K562 (cell line): ENCODE measurements at regions not wholly inside any gene's neighbourhood (a gene's known extent, or its start where the extent isn't known, plus 50 kb on each side); places are given as distances from the start of the nearest gene placed in this dataset.

Experiments used
- ADNP ChIP-seq: fragments of 200-800 bp; sonication (Bioruptor generic); IDR thresholded peaks from 2 replicates; pipeline ENCODE4 v1.6.1; 2016; ENCODE audit warnings: missing genetic modification characterization, missing compliant biosample characterization
- CTBP1 ChIP-seq: fragments of 450-650 bp; IDR thresholded peaks from 2 replicates; pipeline ENCODE4 v1.6.1; 2016; ENCODE audit warnings: borderline replicate concordance
- EHMT2 ChIP-seq: fragments of 450-650 bp; IDR thresholded peaks from 2 replicates; pipeline ENCODE4 v1.6.1; 2018; ENCODE audit warnings: antibody characterized with exemption
- FUS ChIP-seq: fragments of 200-400 bp; formaldehyde crosslinking; optimal IDR thresholded peaks from 2 replicates; pipeline ENCODE3; 2017; ENCODE audit warnings: low read depth, low read length
- MAFF ChIP-seq: IDR thresholded peaks from 2 replicates; pipeline ENCODE4 v1.6.1; 2012; ENCODE audit warnings: low read length, improper control_type of control experiment
- PHB ChIP-seq: fragments of 250-450 bp; sonication (Bioruptor Pico); IDR thresholded peaks from 2 replicates; pipeline ENCODE4 v1.5.0; 2021
- POLR2A ChIP-seq: fragments of 450-650 bp; conservative IDR thresholded peaks from 2 replicates; pipeline ENCODE4 v1.6.1; 2016
- POLR2AphosphoS5 ChIP-seq: IDR thresholded peaks from 2 replicates; pipeline ENCODE4 v1.6.1; 2011; ENCODE audit warnings: mild to moderate bottlenecking, low read depth, low read length, moderate library complexity; ENCODE audit not compliant: control insufficient read depth, insufficient read depth
- POLR2G ChIP-seq: fragments of 200-400 bp; formaldehyde crosslinking; IDR thresholded peaks from 2 replicates; pipeline ENCODE4 v1.6.1; 2017; ENCODE audit warnings: low read depth, mild to moderate bottlenecking, antibody characterized with exemption, low read length, moderate library complexity
- RBM15 ChIP-seq: fragments of 200-400 bp; formaldehyde crosslinking; IDR thresholded peaks from 2 replicates; pipeline ENCODE4 v1.6.1; 2018; ENCODE audit warnings: mild to moderate bottlenecking, low read length, moderate library complexity; ENCODE audit not compliant: insufficient read depth
- RNF2 ChIP-seq: sonication (generic); IDR thresholded peaks from 2 replicates; pipeline ENCODE4 v1.6.1; 2016
- SETDB1 ChIP-seq: IDR thresholded peaks from one replicate; pipeline ENCODE4 v1.6.1; 2012; ENCODE audit warnings: low read length, control low read depth, inconsistent platforms
- SRSF3 ChIP-seq: fragments of 200-400 bp; formaldehyde crosslinking; IDR thresholded peaks from 2 replicates; pipeline ENCODE4 v1.6.1; 2016; ENCODE audit warnings: mild to moderate bottlenecking, low read length, moderate library complexity; ENCODE audit not compliant: insufficient read depth
- TAF1 ChIP-seq: IDR thresholded peaks from 2 replicates; pipeline ENCODE4 v1.6.1; 2011; ENCODE audit warnings: mild to moderate bottlenecking, low read length, moderate library complexity; ENCODE audit not compliant: insufficient read depth, control insufficient read depth, severe bottlenecking; ENCODE audit errors: extremely low read depth
- ZNF23 ChIP-seq: fragments of 250-450 bp; sonication (Bioruptor Pico); IDR thresholded peaks from 2 replicates; pipeline ENCODE4 v1.4.0; 2020; ENCODE audit warnings: mild to moderate bottlenecking
- ZNF431 ChIP-seq: sonication (generic); formaldehyde crosslinking; IDR thresholded peaks from 2 replicates; pipeline ENCODE4 v1.8.0; 2022; ENCODE audit warnings: mild to moderate bottlenecking, missing genetic modification reagents
- TF ChIP-seq, protein P1 (sequence below): sonication (generic); formaldehyde crosslinking; IDR thresholded peaks from 2 replicates; pipeline ENCODE4 v1.8.0; 2022; ENCODE audit warnings: mild to moderate bottlenecking, low read depth, missing genetic modification reagents
- TF ChIP-seq, protein P2 (sequence below): fragments of 250-450 bp; sonication (Bioruptor Pico); IDR thresholded peaks from 2 replicates; pipeline ENCODE4 v1.4.0; 2020; ENCODE audit warnings: borderline replicate concordance
- TF ChIP-seq, protein P3 (sequence below): sonication (generic); formaldehyde crosslinking; IDR thresholded peaks from 2 replicates; pipeline ENCODE4 v1.8.1; 2023; ENCODE audit warnings: mild to moderate bottlenecking, missing genetic modification reagents
- TF ChIP-seq, protein P4 (sequence below): fragments of 250-450 bp; sonication (Bioruptor Pico); IDR thresholded peaks from 2 replicates; pipeline ENCODE4 v1.4.0; 2020; ENCODE audit warnings: mild to moderate bottlenecking
- TF ChIP-seq, protein P5 (sequence below): sonication (generic); formaldehyde crosslinking; IDR thresholded peaks from 2 replicates; pipeline ENCODE4 v1.8.0; 2022; ENCODE audit warnings: missing genetic modification reagents, mild to moderate bottlenecking, moderate library complexity, borderline replicate concordance

DNA sequence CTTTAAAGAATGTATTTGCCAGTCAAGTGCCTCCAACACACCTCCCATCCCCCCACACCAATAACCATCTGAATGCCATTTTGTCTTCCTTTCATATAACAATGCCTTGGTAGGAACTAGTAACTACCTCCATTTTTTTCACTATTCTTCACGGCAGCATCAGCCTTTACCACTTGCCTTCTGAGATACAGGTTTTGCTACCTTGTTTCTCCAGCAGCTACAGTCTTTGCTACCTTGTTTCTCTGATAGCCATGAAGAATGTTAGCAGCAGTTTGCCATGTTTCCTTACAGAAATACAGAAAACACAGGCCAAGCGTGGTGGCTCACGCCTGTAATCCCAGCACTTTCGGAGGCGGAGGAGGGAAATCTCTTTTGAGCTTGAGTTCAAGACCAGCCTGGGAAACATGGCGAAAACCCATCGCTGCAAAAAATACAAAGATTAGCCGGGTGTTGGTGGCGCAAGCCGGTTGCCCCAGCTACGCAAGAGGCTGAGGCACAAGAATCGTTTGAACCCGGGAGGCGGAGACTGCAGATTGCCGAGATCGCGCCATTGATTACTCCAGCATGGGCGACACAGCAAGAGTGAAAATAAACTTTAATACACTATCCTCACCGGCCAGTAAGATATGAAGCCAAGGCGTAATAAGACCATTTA, 100.9 kb downstream of the HFE start (continued):
- TF ChIP-seq SRSF3 (no peak), PHB (CRISPR knock-in tag) (no peak), RNF2 (peak; percentile 11; the same call in 1 of the 2 replicates), MAFF (no peak), ZNF23 (CRISPR knock-in tag) (no peak), EHMT2 (peak; percentile 59; the same call in 1 of the 2 replicates), POLR2A (no peak), ADNP (tag) (no peak), FUS (no peak), POLR2G (no peak), TAF1 (no peak), POLR2AphosphoS5 (no peak), CTBP1 (no peak), ZNF431 (CRISPR knock-in tag) (no peak), SETDB1 (no peak), RBM15 (no peak)
- TF ChIP-seq, protein P1, sequence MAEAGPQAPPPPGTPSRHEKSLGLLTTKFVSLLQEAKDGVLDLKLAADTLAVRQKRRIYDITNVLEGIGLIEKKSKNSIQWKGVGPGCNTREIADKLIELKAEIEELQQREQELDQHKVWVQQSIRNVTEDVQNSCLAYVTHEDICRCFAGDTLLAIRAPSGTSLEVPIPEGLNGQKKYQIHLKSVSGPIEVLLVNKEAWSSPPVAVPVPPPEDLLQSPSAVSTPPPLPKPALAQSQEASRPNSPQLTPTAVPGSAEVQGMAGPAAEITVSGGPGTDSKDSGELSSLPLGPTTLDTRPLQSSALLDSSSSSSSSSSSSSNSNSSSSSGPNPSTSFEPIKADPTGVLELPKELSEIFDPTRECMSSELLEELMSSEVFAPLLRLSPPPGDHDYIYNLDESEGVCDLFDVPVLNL (CRISPR knock-in tag): no peak; the same call in 1 of the 2 replicates
- TF ChIP-seq, protein P2, sequence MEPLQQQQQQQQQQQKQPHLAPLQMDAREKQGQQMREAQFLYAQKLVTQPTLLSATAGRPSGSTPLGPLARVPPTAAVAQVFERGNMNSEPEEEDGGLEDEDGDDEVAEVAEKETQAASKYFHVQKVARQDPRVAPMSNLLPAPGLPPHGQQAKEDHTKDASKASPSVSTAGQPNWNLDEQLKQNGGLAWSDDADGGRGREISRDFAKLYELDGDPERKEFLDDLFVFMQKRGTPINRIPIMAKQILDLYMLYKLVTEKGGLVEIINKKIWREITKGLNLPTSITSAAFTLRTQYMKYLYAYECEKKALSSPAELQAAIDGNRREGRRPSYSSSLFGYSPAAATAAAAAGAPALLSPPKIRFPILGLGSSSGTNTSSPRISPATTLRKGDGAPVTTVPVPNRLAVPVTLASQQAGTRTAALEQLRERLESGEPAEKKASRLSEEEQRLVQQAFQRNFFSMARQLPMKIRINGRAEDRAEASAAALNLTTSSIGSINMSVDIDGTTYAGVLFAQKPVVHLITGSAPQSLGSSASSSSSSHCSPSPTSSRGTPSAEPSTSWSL: no peak
- TF ChIP-seq, protein P3, sequence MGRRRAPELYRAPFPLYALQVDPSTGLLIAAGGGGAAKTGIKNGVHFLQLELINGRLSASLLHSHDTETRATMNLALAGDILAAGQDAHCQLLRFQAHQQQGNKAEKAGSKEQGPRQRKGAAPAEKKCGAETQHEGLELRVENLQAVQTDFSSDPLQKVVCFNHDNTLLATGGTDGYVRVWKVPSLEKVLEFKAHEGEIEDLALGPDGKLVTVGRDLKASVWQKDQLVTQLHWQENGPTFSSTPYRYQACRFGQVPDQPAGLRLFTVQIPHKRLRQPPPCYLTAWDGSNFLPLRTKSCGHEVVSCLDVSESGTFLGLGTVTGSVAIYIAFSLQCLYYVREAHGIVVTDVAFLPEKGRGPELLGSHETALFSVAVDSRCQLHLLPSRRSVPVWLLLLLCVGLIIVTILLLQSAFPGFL: no peak
- TF ChIP-seq, protein P4, sequence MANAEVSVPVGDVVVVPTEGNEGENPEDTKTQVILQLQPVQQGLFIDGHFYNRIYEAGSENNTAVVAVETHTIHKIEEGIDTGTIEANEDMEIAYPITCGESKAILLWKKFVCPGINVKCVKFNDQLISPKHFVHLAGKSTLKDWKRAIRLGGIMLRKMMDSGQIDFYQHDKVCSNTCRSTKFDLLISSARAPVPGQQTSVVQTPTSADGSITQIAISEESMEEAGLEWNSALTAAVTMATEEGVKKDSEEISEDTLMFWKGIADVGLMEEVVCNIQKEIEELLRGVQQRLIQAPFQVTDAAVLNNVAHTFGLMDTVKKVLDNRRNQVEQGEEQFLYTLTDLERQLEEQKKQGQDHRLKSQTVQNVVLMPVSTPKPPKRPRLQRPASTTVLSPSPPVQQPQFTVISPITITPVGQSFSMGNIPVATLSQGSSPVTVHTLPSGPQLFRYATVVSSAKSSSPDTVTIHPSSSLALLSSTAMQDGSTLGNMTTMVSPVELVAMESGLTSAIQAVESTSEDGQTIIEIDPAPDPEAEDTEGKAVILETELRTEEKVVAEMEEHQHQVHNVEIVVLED (CRISPR knock-in tag): no peak
- TF ChIP-seq, protein P5, sequence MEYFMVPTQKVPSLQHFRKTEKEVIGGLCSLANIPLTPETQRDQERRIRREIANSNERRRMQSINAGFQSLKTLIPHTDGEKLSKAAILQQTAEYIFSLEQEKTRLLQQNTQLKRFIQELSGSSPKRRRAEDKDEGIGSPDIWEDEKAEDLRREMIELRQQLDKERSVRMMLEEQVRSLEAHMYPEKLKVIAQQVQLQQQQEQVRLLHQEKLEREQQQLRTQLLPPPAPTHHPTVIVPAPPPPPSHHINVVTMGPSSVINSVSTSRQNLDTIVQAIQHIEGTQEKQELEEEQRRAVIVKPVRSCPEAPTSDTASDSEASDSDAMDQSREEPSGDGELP (CRISPR knock-in tag): no peak
